Natural killer cell (primary cell): ENCODE measurements at regions not wholly inside any gene's neighbourhood (a gene's known extent, or its start where the extent isn't known, plus 50 kb on each side); places are given as distances from the start of the nearest gene placed in this dataset.

Experiments
- ATAC-seq, 3 donors: fragments of 150-1000 bp in 2 of 3; fragments of 200-7000 bp in 1 of 3; cut with Tn5 transposase; 1 replicate in 1 of 3; 2 replicates in 2 of 3; pipeline ENCODE4 v1.10.0; 2021; ENCODE audit warnings: mild to moderate bottlenecking in 2 of 3, moderate library complexity in 2 of 3
- DNase-seq, 2 donors: peaks; one replicate each; pipeline versions ENCODE4 v3.0.0 to v3.0.0-alpha.2; 2013 to 2021; ENCODE audit warnings: mixed read lengths in 1 of 2
- H3K27ac ChIP-seq: one replicate; pipeline ENCODE4 v1.5.1; 2013; ENCODE audit warnings: mild to moderate bottlenecking, low read length
- H3K27me3 ChIP-seq: one replicate; pipeline ENCODE4 v1.6.1; 2013; ENCODE audit warnings: low read length; ENCODE audit not compliant: control insufficient read depth, insufficient read depth
- H3K36me3 ChIP-seq: one replicate; pipeline ENCODE4 v1.6.1; 2013; ENCODE audit warnings: low read length; ENCODE audit not compliant: control insufficient read depth, insufficient read depth
- H3K4me1 ChIP-seq: one replicate; pipeline ENCODE4 v1.6.1; 2013; ENCODE audit warnings: low read length; ENCODE audit not compliant: control insufficient read depth, insufficient read depth
- H3K4me3 ChIP-seq: one replicate; pipeline ENCODE4 v1.5.1; 2013; ENCODE audit warnings: low read length
- H3K9me3 ChIP-seq: one replicate; pipeline ENCODE4 v1.6.1; 2013; ENCODE audit warnings: low read length; ENCODE audit not compliant: control insufficient read depth, insufficient read depth
- H3K27ac Mint-ChIP-seq, 2 donors: one replicate each; pipeline ENCODE4 v1.8.0; 2022; ENCODE audit warnings: mild to moderate bottlenecking in 2 of 2, mixed read lengths in 2 of 2, moderate library complexity in 1 of 2
- H3K27me3 Mint-ChIP-seq, 2 donors: one replicate each; pipeline ENCODE4 v1.8.0; 2022; ENCODE audit warnings: low read depth in 2 of 2, mixed read lengths in 2 of 2
- H3K36me3 Mint-ChIP-seq: one replicate; pipeline ENCODE4 v1.8.0; 2022; ENCODE audit warnings: mixed read lengths
- H3K4me1 Mint-ChIP-seq, 2 donors: one replicate each; pipeline ENCODE4 v1.8.0; 2022; ENCODE audit warnings: mixed read lengths in 2 of 2
- H3K4me3 Mint-ChIP-seq: one replicate; pipeline ENCODE4 v1.8.0; 2022; ENCODE audit warnings: mild to moderate bottlenecking, moderate library complexity, mixed read lengths
- H3K9me3 Mint-ChIP-seq, 2 donors: one replicate each; pipeline ENCODE4 v1.8.0; 2022; ENCODE audit warnings: mixed read lengths in 2 of 2
- WGBS: methylation state at CpG from one replicate; pipeline ENCODE4 v1.1.7; 2013; ENCODE audit warnings: missing lambda C conversion rate; ENCODE audit not compliant: insufficient coverage; 5-methylcytosine and 5-hydroxymethylcytosine counted together
- intact Hi-C: fragments of 100-400 bp; cut with micrococcal nuclease; formaldehyde crosslinking; loops from one replicate; pipeline ENCODE4 v1.14.2; 2022
- TF ChIP-seq, protein P1 (sequence below): fragments of 200-600 bp; IDR thresholded peaks from one replicate; pipeline ENCODE4 v1.8.0; 2022; ENCODE audit warnings: antibody characterized with exemption

DNA sequence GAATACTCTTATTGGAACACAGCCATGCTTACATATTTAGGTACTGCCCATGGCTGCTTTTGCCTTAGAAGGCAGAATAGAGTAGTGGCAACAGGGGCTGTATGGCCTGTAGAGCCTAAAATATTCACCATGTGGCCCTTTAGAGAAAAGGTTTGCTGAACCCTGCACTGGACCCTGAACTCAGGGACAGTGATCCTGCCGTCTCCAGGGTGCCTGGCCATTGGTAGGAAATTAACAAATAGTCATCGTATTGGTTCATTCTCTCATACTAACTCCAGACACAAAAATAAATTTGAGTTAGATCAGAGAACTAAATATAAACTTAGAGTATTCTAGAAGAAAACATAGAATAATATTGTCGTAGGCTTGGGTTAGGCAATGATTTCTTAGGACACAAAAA, 181.4 kb downstream of the BCAS1 start:
- TF ChIP-seq, protein P1, sequence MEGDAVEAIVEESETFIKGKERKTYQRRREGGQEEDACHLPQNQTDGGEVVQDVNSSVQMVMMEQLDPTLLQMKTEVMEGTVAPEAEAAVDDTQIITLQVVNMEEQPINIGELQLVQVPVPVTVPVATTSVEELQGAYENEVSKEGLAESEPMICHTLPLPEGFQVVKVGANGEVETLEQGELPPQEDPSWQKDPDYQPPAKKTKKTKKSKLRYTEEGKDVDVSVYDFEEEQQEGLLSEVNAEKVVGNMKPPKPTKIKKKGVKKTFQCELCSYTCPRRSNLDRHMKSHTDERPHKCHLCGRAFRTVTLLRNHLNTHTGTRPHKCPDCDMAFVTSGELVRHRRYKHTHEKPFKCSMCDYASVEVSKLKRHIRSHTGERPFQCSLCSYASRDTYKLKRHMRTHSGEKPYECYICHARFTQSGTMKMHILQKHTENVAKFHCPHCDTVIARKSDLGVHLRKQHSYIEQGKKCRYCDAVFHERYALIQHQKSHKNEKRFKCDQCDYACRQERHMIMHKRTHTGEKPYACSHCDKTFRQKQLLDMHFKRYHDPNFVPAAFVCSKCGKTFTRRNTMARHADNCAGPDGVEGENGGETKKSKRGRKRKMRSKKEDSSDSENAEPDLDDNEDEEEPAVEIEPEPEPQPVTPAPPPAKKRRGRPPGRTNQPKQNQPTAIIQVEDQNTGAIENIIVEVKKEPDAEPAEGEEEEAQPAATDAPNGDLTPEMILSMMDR: no peak
- Mint-ChIP-seq H3K9me3 (no peaks in the 10 kb centered on the region), H3K27ac (no peak overlapping the region), H3K4me1 (peaks cover 15 to 27% of the 10 kb centered on the region in 2 donors), H3K4me3 (no peak overlapping the region), H3K27me3 (no peaks in the 10 kb centered on the region), H3K36me3 (no peaks in the 10 kb centered on the region)
- Histone ChIP-seq H3K9me3 (no peaks in the 10 kb centered on the region), H3K36me3 (no peaks in the 10 kb centered on the region), H3K27me3 (no peaks in the 10 kb centered on the region), H3K4me3 (no peak overlapping the region), H3K4me1 (peaks cover 24% of the 10 kb centered on the region), H3K27ac (no peak overlapping the region)
- ATAC-seq (no peak), DNase-seq (no peak)
- intact Hi-C loops: no loop called here
- 92% methylated on average over 2 of the region's 3 CpGs for WGBS

- ATAC-seq: no peak
Observed at GRCh38 chr20:53888510-53888909, 181.9 kb downstream of the BCAS1 start.

DNA sequence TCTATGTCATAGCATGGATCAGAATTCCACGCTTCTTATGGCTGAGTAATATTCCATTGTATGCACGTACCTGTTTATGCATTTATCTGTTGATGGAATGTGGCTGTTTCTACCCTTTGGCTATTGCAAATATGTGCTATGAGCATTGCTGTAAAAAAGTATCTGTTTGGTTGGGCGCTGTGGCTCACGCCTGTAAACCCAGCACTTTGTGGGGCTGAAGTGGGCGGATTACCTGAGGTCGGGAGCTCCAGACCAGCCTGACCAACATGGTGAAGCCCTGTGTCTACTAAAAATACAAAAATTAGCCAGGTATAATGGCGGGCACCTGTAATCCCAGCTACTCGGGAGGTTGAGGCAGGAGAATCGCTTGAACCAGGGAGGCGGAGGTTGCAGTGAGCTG, 182.4 kb downstream of the BCAS1 start:
- no peaks in the 10 kb centered on the region for H3K27me3 Mint-ChIP-seq
- peaks cover 16% of the 10 kb centered on the region for H3K4me1 ChIP-seq
- H3K4me3 ChIP-seq: no peak overlapping the region
- TF ChIP-seq, protein P1: no peak
- ATAC-seq (no peak), DNase-seq (no peak)
- no peaks in the 10 kb centered on the region for H3K9me3 Mint-ChIP-seq
- intact Hi-C loops: no loop called here
- WGBS: 82% methylated on average over 10 of the region's 10 CpGs
- H3K27ac ChIP-seq: no peak overlapping the region
- H3K27ac Mint-ChIP-seq: no peak overlapping the region
- no peaks in the 10 kb centered on the region for H3K27me3 ChIP-seq
- no peaks in the 10 kb centered on the region for H3K9me3 ChIP-seq
- H3K36me3 ChIP-seq: no peaks in the 10 kb centered on the region
- peaks cover 8 to 20% of the 10 kb centered on the region in 2 donors for H3K4me1 Mint-ChIP-seq
- H3K4me3 Mint-ChIP-seq: no peak overlapping the region
- H3K36me3 Mint-ChIP-seq: no peaks in the 10 kb centered on the region

More at GRCh38 chr20:53888510-53888909, 181.9 kb downstream of the BCAS1 start:
- Histone ChIP-seq H3K4me3 (no peak overlapping the region), H3K4me1 (peaks cover 20% of the 10 kb centered on the region), H3K27me3 (no peaks in the 10 kb centered on the region), H3K27ac (no peak overlapping the region), H3K36me3 (no peaks in the 10 kb centered on the region), H3K9me3 (no peaks in the 10 kb centered on the region)
- H3K4me3 Mint-ChIP-seq: no peak overlapping the region
- peak in 1 of 2 donors; percentile 29 for DNase-seq
- WGBS: 58% methylated on average over 4 of the region's 4 CpGs
- H3K36me3 Mint-ChIP-seq: no peaks in the 10 kb centered on the region
- H3K27me3 Mint-ChIP-seq: no peaks in the 10 kb centered on the region
- no peak overlapping the region for H3K27ac Mint-ChIP-seq
- peaks cover 13 to 25% of the 10 kb centered on the region in 2 donors for H3K4me1 Mint-ChIP-seq
- TF ChIP-seq, protein P1: no peak
- intact Hi-C loops: no loop called here
- no peaks in the 10 kb centered on the region for H3K9me3 Mint-ChIP-seq

- 70% methylated on average over 9 of the region's 10 CpGs for WGBS
- Histone ChIP-seq H3K9me3 (no peaks in the 10 kb centered on the region), H3K4me3 (no peak overlapping the region), H3K4me1 (peaks cover 18% of the 10 kb centered on the region), H3K36me3 (no peaks in the 10 kb centered on the region), H3K27me3 (no peaks in the 10 kb centered on the region), H3K27ac (no peak overlapping the region)
- Mint-ChIP-seq H3K9me3 (no peaks in the 10 kb centered on the region), H3K36me3 (no peaks in the 10 kb centered on the region), H3K27me3 (no peaks in the 10 kb centered on the region), H3K4me1 (peaks cover 11% of the 10 kb centered on the region in 2 donors), H3K27ac (no peak overlapping the region), H3K4me3 (no peak overlapping the region)
- TF ChIP-seq, protein P1: no peak
- DNase-seq: peak in 1 of 2 donors; percentile 42
- intact Hi-C loops: no loop called here
- ATAC-seq: no peak
Observed at GRCh38 chr20:53884859-53885541, 185.4 kb downstream of the BCAS1 start.
